ENCODE measurements at regions not wholly inside any gene's neighbourhood (a gene's known extent, or its start where the extent isn't known, plus 50 kb on each side); places are given as distances from the start of the nearest gene placed in this dataset.

- no peaks in the 10 kb centered on the region for H3K4me1 ChIP-seq
- FAIRE-seq (no peak), DNase-seq (ENCODE audit: low read depth in 1 of 2, low spot score in 1 of 2) (no peak), ATAC-seq (no peak)
- no peak overlapping the region for H3K27ac ChIP-seq
- ChIA-PET CTCF (no interaction called here), POLR2A (no interaction called here)
- WGBS (ENCODE audit: missing lambda C conversion rate), result 88% methylated on average over 1 of the region's 1 CpG
- TF ChIP-seq PHF8 (IDR thresholded peaks at IDR 0.05; ENCODE audit: borderline replicate concordance, low read depth), result no peak
- no peak for TF ChIP-seq RCOR1 (IDR thresholded peaks at IDR 0.05; ENCODE audit: low read depth, low read length)
- TF ChIP-seq HOXB5 (CRISPR knock-in tag; IDR thresholded peaks at IDR 0.05), result no peak
- no peak for TF ChIP-seq HES2 (IDR thresholded peaks at IDR 0.05)
- no peak for TF ChIP-seq RARB (CRISPR knock-in tag; IDR thresholded peaks at IDR 0.05)
- TF ChIP-seq FOXS1 (CRISPR knock-in tag; IDR thresholded peaks at IDR 0.05), result no peak
- no peak for TF ChIP-seq FOSB (CRISPR knock-in tag; IDR thresholded peaks at IDR 0.05)
- H3K4me3 ChIP-seq, result no peak overlapping the region
- H3K4me2 ChIP-seq, result no peak overlapping the region
- H3K9me3 ChIP-seq, result no peaks in the 10 kb centered on the region
Measured at GRCh38 chr4:104630272-104630671, 135.6 kb upstream of the CXXC4 start.

- H3K4me3 ChIP-seq, result no peak overlapping the region
- TF ChIP-seq NR3C1 (IDR thresholded peaks at IDR 0.05) (no peak), MAX (IDR thresholded peaks at IDR 0.05) (no peak), HOXB5 (CRISPR knock-in tag; IDR thresholded peaks at IDR 0.05) (no peak), KDM1A (IDR thresholded peaks at IDR 0.05; ENCODE audit: low read depth) (no peak), HMGXB4 (CRISPR knock-in tag; IDR thresholded peaks at IDR 0.05; ENCODE audit: borderline replicate concordance) (no peak), MAFK (IDR thresholded peaks at IDR 0.05; ENCODE audit: partially characterized antibody) (no peak), BCL3 (IDR thresholded peaks at IDR 0.05) (no peak), FOSL2 (IDR thresholded peaks at IDR 0.05) (no peak), FOSL2 (CRISPR knock-in tag; IDR thresholded peaks at IDR 0.05) (no peak), POLR2AphosphoS2 (conservative IDR thresholded peaks at IDR 0.05; ENCODE audit: low read length) (no peak), TFCP2L1 (CRISPR knock-in tag; IDR thresholded peaks at IDR 0.05) (no peak), RNF2 (IDR thresholded peaks at IDR 0.05; ENCODE audit: borderline replicate concordance, low read depth) (no peak), SREBF2 (IDR thresholded peaks at IDR 0.05) (no peak)
- POLR2A ChIA-PET, result no interaction called here
- no peaks in the 10 kb centered on the region for H3K9me3 ChIP-seq
- H3K4me2 ChIP-seq, result no peak overlapping the region
- no peaks in the 10 kb centered on the region for H3K4me1 ChIP-seq
- CTCF ChIA-PET, result no interaction called here
- no peak for ATAC-seq
- no peak for DNase-seq (ENCODE audit: low read depth in 1 of 2, low spot score in 1 of 2)
- WGBS (ENCODE audit: missing lambda C conversion rate), result 25% methylated on average over 1 of the region's 1 CpG
- H3K27ac ChIP-seq, result no peak overlapping the region
- no peak for FAIRE-seq
Measured at GRCh38 chr4:104631000-104631399, 136.3 kb upstream of the CXXC4 start.

- TF ChIP-seq PHF8 (IDR thresholded peaks at IDR 0.05; ENCODE audit: borderline replicate concordance, low read depth) (no peak), MAFK (IDR thresholded peaks at IDR 0.05; ENCODE audit: partially characterized antibody) (peak; percentile 34)
- ATAC-seq (no peak), FAIRE-seq (no peak)
Measured at GRCh38 chr4:104641418-104641817, 146.7 kb upstream of the CXXC4 start.

GRCh38 chr4:104642521-104642920, 147.8 kb upstream of the CXXC4 start:
- no peaks in the 10 kb centered on the region for H3K4me1 ChIP-seq
- H3K9me3 ChIP-seq, result no peaks in the 10 kb centered on the region
- no peak for DNase-seq (ENCODE audit: low read depth in 1 of 2, low spot score in 1 of 2)
- H3K4me3 ChIP-seq, result no peak overlapping the region
- TF ChIP-seq FOXS1 (CRISPR knock-in tag; IDR thresholded peaks at IDR 0.05), result no peak
- TF ChIP-seq ZFP36 (IDR thresholded peaks at IDR 0.05; ENCODE audit: borderline replicate concordance, partially characterized antibody), result no peak
- no peak for TF ChIP-seq HDAC2 (IDR thresholded peaks at IDR 0.05)
- no peak for TF ChIP-seq BCL3 (IDR thresholded peaks at IDR 0.05)
- no peak for TF ChIP-seq HOXB5 (CRISPR knock-in tag; IDR thresholded peaks at IDR 0.05)
- TF ChIP-seq ZSCAN20 (CRISPR knock-in tag; IDR thresholded peaks at IDR 0.05), result no peak
- TF ChIP-seq CBX8 (IDR thresholded peaks at IDR 0.05), result no peak
- H3K27ac ChIP-seq, result no peak overlapping the region
- POLR2A ChIA-PET, result no interaction called here
- 2% methylated on average over 3 of the region's 3 CpGs for WGBS (ENCODE audit: missing lambda C conversion rate)
- no peak for ATAC-seq
- FAIRE-seq, result no peak
- no peak overlapping the region for H3K4me2 ChIP-seq
- CTCF ChIA-PET, result no interaction called here

More at GRCh38 chr4:104641418-104641817, 146.7 kb upstream of the CXXC4 start:
- Histone ChIP-seq H3K27ac (no peak overlapping the region), H3K4me1 (no peaks in the 10 kb centered on the region), H3K9me3 (no peaks in the 10 kb centered on the region), H3K4me2 (no peak overlapping the region), H3K4me3 (no peak overlapping the region)
- POLR2A ChIA-PET, result no interaction called here
- CTCF ChIA-PET, result no interaction called here
- no peak for DNase-seq (ENCODE audit: low read depth in 1 of 2, low spot score in 1 of 2)
- WGBS (ENCODE audit: missing lambda C conversion rate), result 9% methylated on average over 3 of the region's 3 CpGs

Data from A549 (cell line).